GM18526 (cell line): ENCODE measurements at regions not wholly inside any gene's neighbourhood (a gene's known extent, or its start where the extent isn't known, plus 50 kb on each side); places are given as distances from the start of the nearest gene placed in this dataset.

Experiments used
- POLR2A ChIP-seq: IDR thresholded peaks from 3 replicates; pipeline ENCODE4 v1.6.1; 2011; ENCODE audit not compliant: insufficient read length; ENCODE audit errors: extremely low read depth

DNA sequence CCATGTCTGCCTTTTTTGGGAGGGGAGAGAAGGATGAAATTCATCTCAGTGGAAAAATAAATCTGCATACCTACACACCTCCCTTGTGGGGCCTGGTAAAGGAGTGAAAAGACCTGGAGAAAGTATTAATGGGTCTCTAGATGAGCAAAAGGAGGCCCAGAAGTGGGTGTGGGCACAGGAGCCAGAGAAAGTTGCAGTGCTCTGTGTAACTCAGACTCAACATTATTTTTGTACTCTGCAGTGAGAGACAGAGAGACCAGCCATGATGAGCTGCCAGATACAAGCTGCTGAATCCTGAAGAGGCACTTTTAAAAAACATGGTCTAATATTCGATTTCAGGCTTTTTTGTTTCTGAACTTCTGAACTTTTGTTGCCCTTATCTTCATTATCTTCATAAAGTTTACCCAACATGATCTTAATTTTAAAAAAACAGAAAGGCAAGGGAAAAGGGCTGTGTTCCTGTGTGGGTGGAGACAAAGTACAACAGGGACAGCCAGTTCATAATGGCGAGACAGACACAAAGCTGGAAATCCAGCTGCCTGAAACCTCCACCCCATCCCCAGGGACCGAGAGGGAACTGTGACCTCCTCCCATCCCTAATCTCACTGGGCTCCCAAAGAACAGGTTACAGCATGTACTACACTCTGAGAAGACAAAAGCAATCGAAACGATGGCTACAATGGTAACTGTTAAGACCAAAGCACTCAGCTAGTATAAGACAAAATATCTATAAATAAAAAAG is 77.2 kb downstream of the KLF12 start:
- TF ChIP-seq POLR2A, result no peak

- TF ChIP-seq POLR2A, result no peak
Observed at GRCh38 chr13:74052402-74052928, 81.7 kb downstream of the KLF12 start.

GRCh38 chr13:74048756-74049155 is 85.4 kb downstream of the KLF12 start:
- TF ChIP-seq POLR2A, result no peak

DNA sequence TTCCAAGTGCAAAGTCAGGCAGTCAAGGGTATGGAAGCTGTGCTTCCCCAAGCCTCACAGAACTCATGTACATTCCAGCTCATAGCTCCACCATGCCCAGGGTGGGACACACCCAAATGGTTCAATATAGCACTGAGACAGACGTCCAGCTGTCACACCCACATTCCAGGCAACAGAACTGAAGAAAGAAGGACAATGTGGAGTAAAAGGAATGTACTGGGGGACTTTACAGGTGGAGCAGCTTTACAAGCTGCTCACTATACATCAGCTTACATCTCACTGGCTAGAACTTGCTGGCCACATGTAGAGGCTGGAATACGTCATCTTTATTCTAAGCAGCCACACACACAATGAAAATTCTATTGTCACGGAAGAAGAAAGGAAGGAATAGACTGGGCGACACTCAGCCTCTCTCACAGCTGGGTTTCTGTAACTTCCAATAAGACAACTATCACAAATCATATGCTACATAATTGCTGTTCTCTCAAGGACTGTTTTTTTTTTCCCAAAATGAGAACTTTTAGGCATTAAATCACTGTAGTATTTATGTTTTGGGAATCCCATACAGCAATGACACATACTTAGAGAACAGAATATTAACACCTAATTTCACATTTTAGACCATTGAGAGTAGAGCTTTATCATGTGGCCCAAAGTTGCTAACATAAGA is 86.1 kb downstream of the KLF12 start:
- TF ChIP-seq POLR2A, result no peak

- no peak for TF ChIP-seq POLR2A
Observed at GRCh38 chr13:74046431-74046830, 87.8 kb downstream of the KLF12 start.

GRCh38 chr13:74045583-74045982 is 88.6 kb downstream of the KLF12 start:
- TF ChIP-seq POLR2A, result no peak

GRCh38 chr13:74043237-74043636 is 91.0 kb downstream of the KLF12 start:
- no peak for TF ChIP-seq POLR2A

DNA sequence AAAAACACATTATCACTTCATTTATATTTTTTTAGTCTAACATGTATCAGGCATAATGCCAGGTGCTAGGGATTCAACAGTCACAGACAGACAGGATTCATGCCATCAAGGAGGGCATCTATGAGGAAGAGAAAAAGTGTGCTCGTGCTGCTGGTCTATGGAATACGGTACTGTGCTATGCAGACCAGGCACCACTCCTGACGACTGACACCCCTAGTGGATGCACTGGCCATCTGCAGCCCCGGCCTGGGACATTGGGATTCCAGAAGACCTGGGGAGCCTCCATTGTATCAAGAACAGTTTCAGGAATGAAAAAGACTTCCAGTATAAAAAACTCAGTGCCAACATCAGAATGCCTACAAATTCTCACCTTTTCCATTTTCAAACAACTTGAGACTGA is 94.0 kb downstream of the KLF12 start:
- no peak for TF ChIP-seq POLR2A

- TF ChIP-seq POLR2A, result no peak
Observed at GRCh38 chr13:74039667-74040066, 94.5 kb downstream of the KLF12 start.

GRCh38 chr13:74039154-74039553 is 95.0 kb downstream of the KLF12 start:
- TF ChIP-seq POLR2A, result no peak

- TF ChIP-seq POLR2A, result no peak
Observed at GRCh38 chr13:74037762-74038161, 96.4 kb downstream of the KLF12 start.

- no peak for TF ChIP-seq POLR2A
Observed at GRCh38 chr13:74036373-74036772, 97.8 kb downstream of the KLF12 start.

- TF ChIP-seq POLR2A, result no peak
Observed at GRCh38 chr13:74035896-74036295, 98.3 kb downstream of the KLF12 start.

DNA sequence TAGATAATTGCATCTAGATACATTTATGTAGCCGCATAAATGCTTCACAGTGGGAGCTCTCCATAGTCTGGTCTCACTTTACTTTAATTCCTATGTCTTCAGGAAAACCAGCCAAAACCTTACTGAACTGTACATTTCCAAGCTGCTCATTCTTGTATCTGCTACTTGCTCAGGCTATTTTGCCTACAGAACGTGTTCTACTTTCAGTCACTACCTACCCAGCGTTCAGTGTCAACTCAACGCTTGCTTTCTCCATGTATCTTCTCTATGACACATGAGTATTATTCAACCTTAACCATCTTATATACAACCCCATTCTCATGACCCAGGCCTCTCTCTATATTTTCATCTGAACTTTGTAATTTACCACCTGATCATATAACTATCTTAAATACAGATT is 101.9 kb downstream of the KLF12 start:
- no peak for TF ChIP-seq POLR2A

DNA sequence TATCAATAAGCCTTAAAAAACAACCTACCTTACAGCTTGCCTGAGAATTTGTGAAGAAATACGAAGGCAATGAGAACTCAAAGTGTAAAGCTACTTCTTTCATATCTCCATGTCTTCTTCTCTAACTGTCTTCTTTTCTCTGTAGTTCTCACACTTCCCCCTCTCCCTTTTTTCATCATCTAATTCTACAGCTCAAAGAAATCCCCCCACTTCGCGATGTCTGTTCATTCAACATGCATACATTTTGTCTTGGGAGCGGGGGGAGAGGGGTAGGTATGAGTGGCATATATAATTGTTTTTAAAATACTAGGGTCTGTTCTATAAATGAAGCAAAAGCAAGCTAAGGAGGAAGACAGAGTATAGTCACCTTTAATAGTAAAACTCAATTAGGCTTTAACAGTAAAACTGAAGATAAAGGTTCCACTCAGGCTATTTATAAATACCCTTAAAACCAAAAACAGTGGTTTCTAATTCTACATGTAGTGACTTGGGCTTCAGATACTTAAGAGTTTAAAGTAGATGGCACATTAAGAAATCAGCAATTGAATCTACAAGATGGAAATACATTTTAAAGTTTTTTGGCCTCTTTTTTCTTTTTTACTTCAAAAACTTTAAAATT is 106.9 kb downstream of the KLF12 start:
- TF ChIP-seq POLR2A, result no peak

DNA sequence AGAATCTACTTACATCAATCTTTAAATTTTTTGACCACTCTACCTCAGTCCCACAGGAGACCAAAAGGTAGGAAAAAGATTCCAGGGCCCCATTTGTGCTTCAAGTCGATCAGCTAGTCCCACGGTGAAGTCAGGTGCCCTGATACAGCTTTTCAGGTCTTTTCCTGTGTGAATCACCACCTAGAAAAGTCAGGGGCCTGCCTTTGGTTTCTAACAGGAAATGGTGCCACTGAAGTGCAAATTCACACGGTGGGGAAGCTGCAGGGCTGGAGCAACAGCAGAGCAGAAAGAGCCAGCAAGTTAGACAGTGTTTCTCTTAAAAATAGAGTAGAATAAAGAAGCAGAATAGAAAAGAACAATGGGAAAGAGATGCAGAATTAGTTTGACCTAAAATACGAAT is 107.5 kb downstream of the KLF12 start:
- peak; percentile 37 for TF ChIP-seq POLR2A
